ENCODE measurements at regions not wholly inside any gene's neighbourhood (a gene's known extent, or its start where the extent isn't known, plus 50 kb on each side); places are given as distances from the start of the nearest gene placed in this dataset.

GRCh38 chr5:115418788-115419187 is 122.3 kb upstream of the CCDC112 start:
- TF ChIP-seq POU6F1 (CRISPR knock-in tag; IDR thresholded peaks at IDR 0.05; ENCODE audit: borderline replicate concordance, low read depth) (no peak), PATZ1 (CRISPR knock-in tag; IDR thresholded peaks at IDR 0.05; ENCODE audit: borderline replicate concordance) (no peak), ESRRG (CRISPR knock-in tag; IDR thresholded peaks at IDR 0.05) (no peak), ARNTL (CRISPR knock-in tag; IDR thresholded peaks at IDR 0.05; ENCODE audit: borderline replicate concordance, low read depth) (no peak), ZFP30 (CRISPR knock-in tag; IDR thresholded peaks at IDR 0.05) (no peak), RARB (CRISPR knock-in tag; IDR thresholded peaks at IDR 0.05) (no peak), SNAI2 (CRISPR knock-in tag; IDR thresholded peaks at IDR 0.05) (no peak), ZNF70 (CRISPR knock-in tag; IDR thresholded peaks at IDR 0.05) (no peak), PPARA (CRISPR knock-in tag; IDR thresholded peaks at IDR 0.05; ENCODE audit: borderline replicate concordance) (no peak), BACH2 (CRISPR knock-in tag; IDR thresholded peaks at IDR 0.05; ENCODE audit: borderline replicate concordance) (no peak), ISL1 (CRISPR knock-in tag; IDR thresholded peaks at IDR 0.05) (no peak), CSDC2 (CRISPR knock-in tag; IDR thresholded peaks at IDR 0.05) (no peak), TOX (CRISPR knock-in tag; IDR thresholded peaks at IDR 0.05; ENCODE audit: borderline replicate concordance) (no peak), CSRNP3 (CRISPR knock-in tag; IDR thresholded peaks at IDR 0.05) (no peak), GLIS3 (CRISPR knock-in tag; IDR thresholded peaks at IDR 0.05) (no peak), CREB5 (CRISPR knock-in tag; IDR thresholded peaks at IDR 0.05; ENCODE audit: low read depth) (no peak), ZNF565 (CRISPR knock-in tag; conservative IDR thresholded peaks at IDR 0.05; ENCODE audit: low read depth) (no peak), TCF4 (CRISPR knock-in tag; IDR thresholded peaks at IDR 0.05; ENCODE audit: borderline replicate concordance) (no peak), OSR1 (CRISPR knock-in tag; IDR thresholded peaks at IDR 0.05) (no peak)
- ATAC-seq: no peak

GRCh38 chr5:115417076-115417475 is 120.6 kb upstream of the CCDC112 start:
- TF ChIP-seq OSR1 (CRISPR knock-in tag; IDR thresholded peaks at IDR 0.05): no peak
- TF ChIP-seq ZFP30 (CRISPR knock-in tag; IDR thresholded peaks at IDR 0.05): no peak
- no peak for TF ChIP-seq GLIS3 (CRISPR knock-in tag; IDR thresholded peaks at IDR 0.05)
- TF ChIP-seq CREB5 (CRISPR knock-in tag; IDR thresholded peaks at IDR 0.05; ENCODE audit: low read depth): no peak
- no peak for TF ChIP-seq ZFP3 (CRISPR knock-in tag; IDR thresholded peaks at IDR 0.05)
- TF ChIP-seq PPARA (CRISPR knock-in tag; IDR thresholded peaks at IDR 0.05; ENCODE audit: borderline replicate concordance): no peak
- no peak for TF ChIP-seq TSHZ2 (CRISPR knock-in tag; IDR thresholded peaks at IDR 0.05)
- TF ChIP-seq SNAI2 (CRISPR knock-in tag; IDR thresholded peaks at IDR 0.05): no peak
- no peak for TF ChIP-seq CSDC2 (CRISPR knock-in tag; IDR thresholded peaks at IDR 0.05)
- no peak for TF ChIP-seq PATZ1 (CRISPR knock-in tag; IDR thresholded peaks at IDR 0.05; ENCODE audit: borderline replicate concordance)
- ATAC-seq: no peak
